ENCODE measurements at regions not wholly inside any gene's neighbourhood (a gene's known extent, or its start where the extent isn't known, plus 50 kb on each side); places are given as distances from the start of the nearest gene placed in this dataset.

GRCh38 chr4:112845386-112845785 is 204.1 kb upstream of the ANK2 start:
- TF ChIP-seq CTCF (conservative IDR thresholded peaks at IDR 0.05) = no peak
- TF ChIP-seq ZFX (IDR thresholded peaks at IDR 0.05) = no peak
